Loucy (cell line): ENCODE measurements at regions not wholly inside any gene's neighbourhood (a gene's known extent, or its start where the extent isn't known, plus 50 kb on each side); places are given as distances from the start of the nearest gene placed in this dataset.

Experiments used
- CTCF ChIP-seq: fragments of 200-600 bp; sonication (generic); conservative IDR thresholded peaks from 2 replicates; pipeline ENCODE4 v1.5.1; 2014; ENCODE audit warnings: mild to moderate bottlenecking, antibody characterized with exemption, low read length
- EZH2phosphoT487 ChIP-seq: fragments of 200-600 bp; IDR thresholded peaks from 2 replicates; pipeline ENCODE4 v1.6.1; 2018; ENCODE audit warnings: antibody characterized with exemption, mild to moderate bottlenecking, moderate library complexity, borderline replicate concordance

- TF ChIP-seq CTCF, result no peak
- TF ChIP-seq EZH2phosphoT487, result no peak
Measured at GRCh38 chr6:114879693-114880092, 536.9 kb upstream of the HS3ST5 start.
